ENCODE measurements at regions not wholly inside any gene's neighbourhood (a gene's known extent, or its start where the extent isn't known, plus 50 kb on each side); places are given as distances from the start of the nearest gene placed in this dataset.

DNA sequence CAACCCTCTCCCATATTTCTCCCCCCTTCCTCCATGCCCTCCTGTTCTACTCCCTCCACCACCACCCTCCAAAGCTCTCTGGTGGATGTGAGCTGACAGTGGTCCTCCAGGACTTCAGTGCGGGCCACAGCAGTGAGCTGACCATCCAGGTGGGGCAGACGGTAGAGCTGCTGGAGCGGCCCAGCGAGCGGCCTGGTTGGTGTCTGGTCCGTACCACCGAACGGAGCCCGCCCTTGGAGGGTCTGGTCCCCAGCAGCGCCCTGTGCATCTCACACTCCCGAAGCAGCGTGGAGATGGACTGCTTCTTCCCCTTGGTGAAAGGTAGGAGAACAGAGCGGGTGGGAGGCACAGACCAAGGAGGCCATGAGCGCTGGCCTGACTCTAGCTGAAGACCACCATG, 167.5 kb upstream of the UMPS start:
- in situ Hi-C loops (cut with MboI; ENCODE audit: low sequenced_read_pairs), result loop anchor here (10.0 kb wide), 1 partner anchor 122 kb away; no protein-coding TSS in a partner anchor

- in situ Hi-C loops (cut with MboI; ENCODE audit: low sequenced_read_pairs), result loop anchor here (10.0 kb wide), 1 partner anchor 121 kb away; no protein-coding TSS in a partner anchor
Measured at GRCh38 chr3:124563376-124563775, 166.9 kb upstream of the UMPS start.

GRCh38 chr3:124565013-124565412, 165.2 kb upstream of the UMPS start:
- in situ Hi-C loops (cut with MboI; ENCODE audit: low sequenced_read_pairs), result loop anchor here (10.0 kb wide), 1 partner anchor 120 kb away; no protein-coding TSS in a partner anchor

DNA sequence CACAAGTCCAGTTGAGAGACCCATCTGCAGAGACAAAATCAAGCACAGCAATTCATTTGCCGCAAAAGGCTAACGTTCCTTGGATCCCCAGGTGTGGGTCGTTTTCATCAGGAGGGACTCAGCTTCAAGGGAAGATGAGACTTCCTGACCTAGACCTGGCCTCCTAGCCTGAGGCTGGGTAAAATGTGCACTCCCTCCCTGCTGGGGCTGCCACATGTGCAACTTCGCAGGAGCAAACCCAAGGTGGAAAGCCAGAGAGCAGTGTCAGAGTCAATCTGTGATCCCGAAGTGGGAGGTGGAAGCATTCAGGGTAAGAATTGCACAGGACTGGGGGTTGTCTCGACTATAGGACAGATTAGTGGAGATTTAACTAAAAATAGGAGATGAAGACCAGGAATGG, 164.7 kb upstream of the UMPS start:
- in situ Hi-C loops (cut with MboI; ENCODE audit: low sequenced_read_pairs), result loop anchor here (10.0 kb wide), 1 partner anchor 119 kb away; no protein-coding TSS in a partner anchor

DNA sequence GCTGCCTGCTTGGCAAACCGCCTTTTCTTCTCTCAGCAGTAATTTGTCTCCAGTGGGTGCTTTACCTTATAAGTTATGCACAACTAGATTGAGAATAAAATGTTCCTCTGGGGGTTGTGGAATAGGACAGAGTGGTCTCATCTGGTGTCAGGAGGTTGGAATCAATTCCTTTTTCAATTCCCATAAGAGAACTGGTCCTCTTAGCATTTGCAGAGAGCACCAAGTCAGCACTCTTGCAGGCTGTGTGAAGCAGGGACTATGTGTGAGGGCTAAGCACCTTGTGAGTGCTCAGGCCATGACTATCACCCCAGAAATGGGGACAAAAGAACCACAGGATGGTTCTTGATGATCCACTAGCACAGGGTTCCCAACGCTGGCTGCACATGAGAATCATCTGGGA, 163.6 kb upstream of the UMPS start:
- in situ Hi-C loops (cut with MboI; ENCODE audit: low sequenced_read_pairs), result loop anchor here (10.0 kb wide), 1 partner anchor 118 kb away; no protein-coding TSS in a partner anchor

- in situ Hi-C loops (cut with MboI; ENCODE audit: low sequenced_read_pairs), result loop anchor here (10.0 kb wide), 1 partner anchor 118 kb away; no protein-coding TSS in a partner anchor
Measured at GRCh38 chr3:124567179-124567578, 163.1 kb upstream of the UMPS start.

GRCh38 chr3:124569761-124570160, 160.5 kb upstream of the UMPS start:
- in situ Hi-C loops (cut with MboI; ENCODE audit: low sequenced_read_pairs), result loop anchor here (10.0 kb wide), 1 partner anchor 115 kb away; no protein-coding TSS in a partner anchor

DNA sequence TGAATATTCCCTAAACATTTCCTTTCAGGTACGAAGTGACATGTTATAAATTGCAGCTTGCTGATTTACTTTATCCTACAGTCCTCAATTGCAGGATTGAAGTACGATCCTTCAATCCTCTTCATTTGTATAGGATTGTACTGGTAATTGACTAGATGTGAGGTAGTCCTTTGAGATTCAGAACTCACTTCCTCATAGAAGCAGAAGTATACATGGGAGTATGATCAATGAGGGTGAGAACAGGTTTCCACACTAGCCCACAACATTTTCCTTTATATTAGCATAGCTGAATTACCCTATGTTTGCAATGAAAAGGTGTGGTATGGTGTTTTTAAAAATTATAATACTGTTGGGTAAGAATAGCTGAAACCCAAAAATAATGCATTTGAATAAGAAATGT, 160.0 kb upstream of the UMPS start:
- in situ Hi-C loops (cut with MboI; ENCODE audit: low sequenced_read_pairs), result no loop called here

GRCh38 chr3:124572851-124573405, 157.3 kb upstream of the UMPS start:
- in situ Hi-C loops (cut with MboI; ENCODE audit: low sequenced_read_pairs), result no loop called here

DNA sequence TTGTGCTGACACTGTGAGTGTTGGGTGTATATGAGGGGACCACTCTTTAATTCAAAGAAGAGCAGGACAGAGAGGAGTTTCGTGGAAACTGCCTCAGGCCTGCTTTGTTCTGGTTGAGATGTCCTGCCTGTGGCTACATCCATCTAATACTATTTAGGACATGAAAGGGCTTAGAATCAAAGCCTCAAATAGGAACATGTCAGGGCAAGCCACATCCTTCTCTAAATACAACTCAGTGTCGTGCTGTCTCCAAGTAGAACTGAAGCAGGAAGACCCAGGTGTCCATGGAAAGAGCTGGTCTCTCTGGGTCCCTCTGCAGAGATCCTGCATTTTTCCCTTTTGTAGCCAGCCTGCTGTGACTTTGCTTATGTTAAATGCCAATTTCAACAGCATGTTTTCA, 156.2 kb upstream of the UMPS start:
- in situ Hi-C loops (cut with MboI; ENCODE audit: low sequenced_read_pairs), result no loop called here

DNA sequence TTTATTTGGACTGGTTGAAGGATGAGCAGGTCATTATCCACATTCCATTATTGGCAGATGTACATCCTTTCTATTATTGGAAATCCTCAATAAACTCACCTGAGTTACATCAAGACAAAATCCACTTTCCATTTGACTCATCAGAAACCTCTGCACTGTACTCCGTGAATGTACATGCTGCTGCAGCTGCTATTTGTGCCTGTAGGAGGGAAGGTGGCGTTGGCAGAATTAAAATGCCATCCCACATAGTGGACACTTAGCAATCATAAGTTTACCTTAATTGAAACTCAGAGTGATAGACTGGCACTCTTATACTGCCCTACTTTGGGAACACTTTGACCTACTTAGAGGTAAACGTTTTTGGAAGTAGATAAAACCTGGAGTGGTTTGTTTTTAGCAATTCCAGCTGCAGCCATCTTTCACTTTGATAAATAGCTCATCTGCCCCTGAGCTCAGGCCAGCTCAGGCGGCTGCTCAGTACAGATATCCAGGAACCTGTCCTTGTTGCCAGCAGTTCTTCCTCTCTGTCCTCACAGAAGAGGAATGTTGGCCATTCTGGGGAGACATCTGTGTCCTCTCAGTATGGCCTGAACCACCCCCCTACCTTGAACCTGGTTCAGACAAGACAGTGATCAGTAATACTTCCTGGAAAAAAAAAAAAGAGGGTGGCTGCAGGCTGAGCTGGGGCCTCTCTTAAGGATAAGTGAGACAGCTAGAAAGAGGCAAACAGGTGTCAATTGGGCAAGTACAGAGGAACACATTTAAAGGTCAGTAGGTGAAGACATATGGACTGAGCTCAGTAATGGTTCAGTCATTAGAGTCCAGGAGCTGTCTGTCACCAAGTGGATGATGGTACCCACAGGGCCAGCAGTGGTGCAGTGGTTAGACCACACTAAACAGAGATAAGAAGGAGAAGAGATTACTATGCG, 153.4 kb upstream of the UMPS start:
- in situ Hi-C loops (cut with MboI; ENCODE audit: low sequenced_read_pairs), result no loop called here

GRCh38 chr3:124577494-124578167, 152.6 kb upstream of the UMPS start:
- in situ Hi-C loops (cut with MboI; ENCODE audit: low sequenced_read_pairs), result no loop called here

DNA sequence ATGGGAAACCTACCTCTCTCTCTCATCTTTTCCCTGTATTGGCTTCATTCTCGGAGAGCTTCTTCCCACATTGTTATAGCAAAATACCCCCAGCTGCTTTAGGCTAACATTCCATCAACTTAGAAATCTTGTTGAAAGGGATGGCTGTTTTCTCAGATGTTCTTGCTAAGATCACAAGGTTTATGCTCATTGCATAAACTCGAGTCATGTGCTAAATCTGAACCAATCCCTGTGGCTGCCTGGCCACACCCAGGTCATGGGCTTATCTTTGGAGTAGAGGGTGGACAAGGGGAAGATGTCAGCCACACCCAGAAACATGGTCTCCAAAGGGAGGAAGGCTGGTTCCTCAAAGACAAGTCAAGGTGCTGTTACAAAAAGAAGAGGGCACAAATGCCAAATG, 150.6 kb upstream of the UMPS start:
- in situ Hi-C loops (cut with MboI; ENCODE audit: low sequenced_read_pairs), result no loop called here

DNA sequence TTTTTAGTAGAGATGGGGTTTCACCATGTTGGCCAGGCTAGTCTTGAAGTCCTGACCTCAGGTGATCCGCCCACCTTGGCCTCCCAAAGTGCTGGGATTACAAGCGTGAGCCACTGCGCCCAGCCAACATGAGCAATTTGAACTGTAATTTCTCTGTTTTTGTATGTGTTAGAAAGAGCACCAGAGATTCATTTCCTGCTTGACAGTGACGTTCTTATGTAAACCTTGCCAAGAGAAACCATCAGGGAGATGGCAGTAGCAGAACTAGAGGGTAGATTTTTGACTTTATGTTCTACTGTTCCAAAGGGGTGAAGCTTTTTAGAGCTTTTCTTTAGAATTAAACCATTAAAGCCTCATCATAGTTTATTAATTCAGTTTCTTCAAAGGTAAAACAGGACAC, 148.1 kb upstream of the UMPS start:
- in situ Hi-C loops (cut with MboI; ENCODE audit: low sequenced_read_pairs), result no loop called here

- in situ Hi-C loops (cut with MboI; ENCODE audit: low sequenced_read_pairs), result no loop called here
Measured at GRCh38 chr3:124582621-124583395, 147.4 kb upstream of the UMPS start.

- in situ Hi-C loops (cut with MboI; ENCODE audit: low sequenced_read_pairs), result no loop called here
Measured at GRCh38 chr3:124584245-124584551, 146.1 kb upstream of the UMPS start.

DNA sequence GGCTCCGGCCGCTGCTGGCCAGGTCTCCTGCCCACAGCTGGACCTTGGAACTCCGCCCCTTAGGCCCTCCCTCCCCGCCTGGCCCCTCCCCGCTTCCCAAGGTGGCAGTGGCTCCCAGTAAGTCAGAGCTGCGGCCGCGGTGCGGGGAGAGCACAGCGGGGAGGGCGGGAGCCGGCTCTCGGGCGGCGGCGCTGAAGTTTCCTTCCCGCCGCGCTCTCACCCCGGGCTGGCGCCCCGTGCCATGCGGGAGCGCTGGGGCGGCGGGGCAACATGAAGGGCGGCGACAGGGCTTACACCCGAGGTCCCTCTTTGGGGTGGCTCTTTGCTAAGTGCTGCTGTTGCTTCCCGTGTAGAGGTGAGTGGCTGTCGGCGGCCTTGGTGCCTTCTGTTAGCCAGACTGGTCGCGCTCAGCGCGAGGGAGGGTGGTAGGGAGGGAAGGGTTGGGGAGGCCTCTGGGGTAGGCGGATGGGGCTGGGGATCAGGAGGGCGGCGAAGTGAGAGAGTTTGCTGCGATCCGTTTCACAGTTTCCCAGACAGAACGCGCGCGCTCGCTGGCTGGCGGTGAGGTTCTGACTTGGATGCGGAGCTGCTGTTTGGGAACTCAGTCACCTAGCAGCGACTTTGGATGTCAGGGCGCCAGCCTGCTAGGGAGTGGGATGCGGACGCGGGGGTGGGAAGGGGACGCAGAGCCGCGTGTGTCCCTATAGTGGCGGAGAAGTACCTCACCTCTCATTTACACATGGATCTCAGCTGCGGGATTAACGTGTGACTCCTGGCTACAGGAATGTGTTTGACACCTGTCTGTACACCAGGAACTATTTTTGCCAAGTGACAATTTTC, 145.5 kb upstream of the UMPS start:
- in situ Hi-C loops (cut with MboI; ENCODE audit: low sequenced_read_pairs), result no loop called here

GRCh38 chr3:124586126-124587052, 143.9 kb upstream of the UMPS start:
- in situ Hi-C loops (cut with MboI; ENCODE audit: low sequenced_read_pairs), result no loop called here

DNA sequence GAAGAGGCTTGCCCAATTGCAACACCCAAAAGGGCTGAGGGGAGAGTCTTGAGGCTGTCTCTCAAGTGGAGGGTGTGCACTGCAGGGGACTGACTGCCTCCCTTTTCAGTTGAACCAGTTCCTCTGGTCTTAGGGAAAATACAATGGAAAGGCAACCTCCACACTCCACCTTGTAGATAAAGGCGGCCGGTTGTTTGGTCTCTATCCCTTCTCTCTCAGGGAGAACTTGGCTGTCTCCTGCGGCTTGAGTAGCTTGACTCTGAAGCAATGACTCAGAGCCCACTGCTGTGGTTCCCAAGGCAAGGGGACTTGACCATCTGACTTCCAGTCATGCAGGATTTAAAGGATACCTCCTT, 143.2 kb upstream of the UMPS start:
- in situ Hi-C loops (cut with MboI; ENCODE audit: low sequenced_read_pairs), result no loop called here

Measured in HL-60/S4 (cell line).